CD14-positive monocyte (primary cell): ENCODE measurements at regions not wholly inside any gene's neighbourhood (a gene's known extent, or its start where the extent isn't known, plus 50 kb on each side); places are given as distances from the start of the nearest gene placed in this dataset.

Experiments
- DNase-seq, 3 donors: peaks; one replicate each; pipeline ENCODE4 v3.0.0-alpha.2; 2011 to 2022
- H2AFZ ChIP-seq: 2 replicates; pipeline ENCODE4 v1.6.0; 2012; ENCODE audit warnings: mild to moderate bottlenecking, low read depth, low read length, inconsistent platforms; ENCODE audit not compliant: insufficient read depth, poor library complexity, severe bottlenecking
- H3K27ac ChIP-seq, 2 donors: 1 replicate in 1 of 2; 2 replicates in 1 of 2; pipeline ENCODE4 v1.5.1; 2012 to 2013; ENCODE audit warnings: low read length in 2 of 2, control low read depth in 1 of 2, inconsistent platforms in 1 of 2, low read depth in 1 of 2, mild to moderate bottlenecking in 1 of 2
- H3K27me3 ChIP-seq, 2 donors: one replicate each; pipeline versions ENCODE4 v1.6.0 to v1.6.1; 2011 to 2013; ENCODE audit warnings: low read length in 2 of 2; ENCODE audit not compliant: control insufficient read depth in 2 of 2, insufficient read depth in 2 of 2
- H3K36me3 ChIP-seq, 2 donors: replicated peaks in 1 of 2; 1 replicate in 1 of 2; 2 replicates in 1 of 2; pipeline versions ENCODE4 v1.5.1 to v1.6.1; 2012 to 2013; ENCODE audit warnings: low read length in 2 of 2, control low read depth in 1 of 2, inconsistent platforms in 1 of 2, mild to moderate bottlenecking in 1 of 2; ENCODE audit not compliant: insufficient read depth in 2 of 2, control insufficient read depth in 1 of 2
- H3K4me1 ChIP-seq, 2 donors: 1 replicate in 1 of 2; 2 replicates in 1 of 2; pipeline versions ENCODE4 v1.5.1 to v1.6.1; 2012 to 2013; ENCODE audit warnings: low read length in 2 of 2, control low read depth in 1 of 2, inconsistent platforms in 1 of 2, mild to moderate bottlenecking in 1 of 2, moderate library complexity in 1 of 2; ENCODE audit not compliant: insufficient read depth in 2 of 2, control insufficient read depth in 1 of 2
- H3K4me2 ChIP-seq: replicated peaks from 2 replicates; pipeline ENCODE3; 2012; ENCODE audit warnings: low read length, moderate library complexity, mild to moderate bottlenecking; ENCODE audit not compliant: poor library complexity, severe bottlenecking; ENCODE audit errors: extremely low read depth
- H3K4me3 ChIP-seq, 3 experiments: fragments of 200-600 bp in 1 of 3; sonication (generic) in 1 of 3; replicated peaks in 1 of 3; 1 replicate in 2 of 3; 2 replicates in 1 of 3; pipeline ENCODE4 v1.5.1; 2011 to 2013; ENCODE audit warnings: low read length in 3 of 3, mild to moderate bottlenecking in 3 of 3, control low read depth in 2 of 3, low read depth in 2 of 3, inconsistent platforms in 1 of 3, moderate library complexity in 1 of 3
- H3K79me2 ChIP-seq: 2 replicates; pipeline ENCODE4 v1.6.0; 2012; ENCODE audit warnings: mild to moderate bottlenecking, control low read depth, inconsistent platforms, low read length, moderate library complexity; ENCODE audit not compliant: insufficient read depth
- H3K9ac ChIP-seq: 2 replicates; pipeline ENCODE4 v1.6.0; 2017; ENCODE audit warnings: low read length, mild to moderate bottlenecking; ENCODE audit not compliant: insufficient read depth, poor library complexity, severe bottlenecking
- H3K9me3 ChIP-seq, 2 donors: replicated peaks in 1 of 2; 1 replicate in 1 of 2; 2 replicates in 1 of 2; pipeline versions ENCODE4 v1.5.1 to v1.6.1; 2012 to 2013; ENCODE audit warnings: low read length in 2 of 2, control low read depth in 1 of 2; ENCODE audit not compliant: control insufficient read depth in 1 of 2, insufficient read depth in 1 of 2
- H4K20me1 ChIP-seq: 2 replicates; pipeline ENCODE4 v1.6.0; 2012; ENCODE audit warnings: mild to moderate bottlenecking, low read length, control low read depth, moderate library complexity; ENCODE audit not compliant: insufficient read depth
- H3K27ac Mint-ChIP-seq, 7 donors: one replicate each; pipeline ENCODE4 v1.8.0; 2020; ENCODE audit warnings: mild to moderate bottlenecking in 7 of 7, mixed read lengths in 7 of 7, moderate library complexity in 6 of 7, inconsistent platforms in 2 of 7
- H3K27me3 Mint-ChIP-seq, 3 donors: one replicate each; pipeline ENCODE4 v1.8.0; 2021 to 2022; ENCODE audit warnings: low read depth in 3 of 3, mild to moderate bottlenecking in 3 of 3, mixed read lengths in 3 of 3, moderate library complexity in 3 of 3, inconsistent platforms in 1 of 3
- H3K36me3 Mint-ChIP-seq, 2 donors: one replicate each; pipeline ENCODE4 v1.8.0; 2020; ENCODE audit warnings: mixed read lengths in 2 of 2, inconsistent platforms in 1 of 2, mild to moderate bottlenecking in 1 of 2
- H3K4me1 Mint-ChIP-seq: one replicate; pipeline ENCODE4 v1.8.0; 2020; ENCODE audit warnings: mild to moderate bottlenecking, mixed read lengths
- H3K4me3 Mint-ChIP-seq, 2 donors: one replicate each; pipeline ENCODE4 v1.8.0; 2020; ENCODE audit warnings: mild to moderate bottlenecking in 2 of 2, mixed read lengths in 2 of 2, moderate library complexity in 1 of 2
- H3K9me3 Mint-ChIP-seq, 7 donors: one replicate each; pipeline ENCODE4 v1.8.0; 2020 to 2022; ENCODE audit warnings: mixed read lengths in 7 of 7, mild to moderate bottlenecking in 6 of 7, moderate library complexity in 6 of 7, inconsistent platforms in 2 of 7
- WGBS: methylation state at CpG from one replicate; pipeline ENCODE4 v1.1.5; 2013; ENCODE audit warnings: missing lambda C conversion rate; ENCODE audit not compliant: insufficient coverage; 5-methylcytosine and 5-hydroxymethylcytosine counted together
- intact Hi-C, 2 donors: fragments of 100-400 bp; cut with micrococcal nuclease; formaldehyde crosslinking; loops; one replicate each; pipeline versions ENCODE4 v1.15.0 to v1.15.1; 2023
- TF ChIP-seq, protein P1 (sequence below): fragments of 200-600 bp; IDR thresholded peaks from one replicate; pipeline ENCODE4 v1.8.0; 2022; ENCODE audit warnings: antibody characterized with exemption, mild to moderate bottlenecking

GRCh38 chr16:62548095-62548494 is 511.9 kb upstream of the CDH8 start:
- Mint-ChIP-seq H3K9me3 (peaks cover 0 to 4% (median 2%) of the 10 kb centered on the region in 7 donors), H3K27ac (no peak overlapping the region), H3K27me3 (peaks cover 0 to 2% (median 0%) of the 10 kb centered on the region in 3 donors), H3K36me3 (no peaks in the 10 kb centered on the region), H3K4me1 (no peaks in the 10 kb centered on the region), H3K4me3 (no peak overlapping the region)
- no peaks in the 10 kb centered on the region for H3K36me3 ChIP-seq
- no peaks in the 10 kb centered on the region for H4K20me1 ChIP-seq
- H3K79me2 ChIP-seq: no peaks in the 10 kb centered on the region
- no peak overlapping the region for H2AFZ ChIP-seq
- no peak overlapping the region for H3K4me2 ChIP-seq
- H3K27ac ChIP-seq: no peak overlapping the region
- H3K9me3 ChIP-seq: no peaks in the 10 kb centered on the region
- no peaks in the 10 kb centered on the region for H3K4me1 ChIP-seq
- H3K4me3 ChIP-seq: no peak overlapping the region
- H3K27me3 ChIP-seq: no peaks in the 10 kb centered on the region
- H3K9ac ChIP-seq: no peak overlapping the region
- TF ChIP-seq, protein P1, sequence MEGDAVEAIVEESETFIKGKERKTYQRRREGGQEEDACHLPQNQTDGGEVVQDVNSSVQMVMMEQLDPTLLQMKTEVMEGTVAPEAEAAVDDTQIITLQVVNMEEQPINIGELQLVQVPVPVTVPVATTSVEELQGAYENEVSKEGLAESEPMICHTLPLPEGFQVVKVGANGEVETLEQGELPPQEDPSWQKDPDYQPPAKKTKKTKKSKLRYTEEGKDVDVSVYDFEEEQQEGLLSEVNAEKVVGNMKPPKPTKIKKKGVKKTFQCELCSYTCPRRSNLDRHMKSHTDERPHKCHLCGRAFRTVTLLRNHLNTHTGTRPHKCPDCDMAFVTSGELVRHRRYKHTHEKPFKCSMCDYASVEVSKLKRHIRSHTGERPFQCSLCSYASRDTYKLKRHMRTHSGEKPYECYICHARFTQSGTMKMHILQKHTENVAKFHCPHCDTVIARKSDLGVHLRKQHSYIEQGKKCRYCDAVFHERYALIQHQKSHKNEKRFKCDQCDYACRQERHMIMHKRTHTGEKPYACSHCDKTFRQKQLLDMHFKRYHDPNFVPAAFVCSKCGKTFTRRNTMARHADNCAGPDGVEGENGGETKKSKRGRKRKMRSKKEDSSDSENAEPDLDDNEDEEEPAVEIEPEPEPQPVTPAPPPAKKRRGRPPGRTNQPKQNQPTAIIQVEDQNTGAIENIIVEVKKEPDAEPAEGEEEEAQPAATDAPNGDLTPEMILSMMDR: no peak
- WGBS: no CpG with 5 or more reads among the region's 1 CpG
- intact Hi-C loops: no loop called here
- DNase-seq: no peak

DNA sequence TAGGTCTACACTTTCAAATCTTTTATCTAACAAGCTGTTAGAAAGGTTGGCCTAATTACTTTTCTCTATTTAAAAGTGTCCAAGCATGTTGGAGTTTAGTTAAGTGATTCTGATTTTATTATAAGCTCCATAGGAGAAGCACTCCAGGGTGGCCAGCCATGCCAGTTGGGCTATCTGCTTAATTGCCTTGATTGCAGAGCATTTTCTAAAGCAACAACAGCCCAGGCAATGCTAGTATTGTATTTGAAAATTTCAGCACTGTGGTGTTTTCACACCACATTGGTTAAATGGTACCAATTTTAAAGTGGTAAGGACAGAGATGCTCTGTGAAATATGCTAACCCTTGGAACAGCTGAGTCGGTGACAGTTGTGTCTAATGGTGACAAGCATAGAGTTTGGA is 510.5 kb upstream of the CDH8 start:
- WGBS: no CpG with 5 or more reads among the region's 1 CpG
- no peaks in the 10 kb centered on the region for H3K36me3 ChIP-seq

More for the DNA sequence above, 510.5 kb upstream of the CDH8 start:
- Mint-ChIP-seq H3K27me3 (peaks cover 0 to 2% (median 0%) of the 10 kb centered on the region in 3 donors), H3K9me3 (peaks cover 0 to 2% (median 0%) of the 10 kb centered on the region in 7 donors), H3K4me1 (no peaks in the 10 kb centered on the region), H3K27ac (no peak overlapping the region), H3K36me3 (no peaks in the 10 kb centered on the region), H3K4me3 (no peak overlapping the region)
- Histone ChIP-seq H3K4me1 (no peaks in the 10 kb centered on the region), H4K20me1 (no peaks in the 10 kb centered on the region), H3K27ac (no peak overlapping the region), H3K9ac (no peak overlapping the region), H3K27me3 (no peaks in the 10 kb centered on the region), H3K9me3 (no peaks in the 10 kb centered on the region), H3K4me2 (no peak overlapping the region), H2AFZ (no peak overlapping the region), H3K79me2 (no peaks in the 10 kb centered on the region), H3K4me3 (no peak overlapping the region)
- intact Hi-C loops: no loop called here
- TF ChIP-seq, protein P1: no peak
- DNase-seq: no peak
